ENCODE measurements at regions not wholly inside any gene's neighbourhood (a gene's known extent, or its start where the extent isn't known, plus 50 kb on each side); places are given as distances from the start of the nearest gene placed in this dataset.

GRCh38 chr14:87643005-87643404 lies 350.0 kb downstream of the GALC start:
- no peak for DNase-seq (ENCODE audit: low read depth)
- H3K4me3 ChIP-seq (ENCODE audit: low read depth, low read length) = no peak overlapping the region
- TF ChIP-seq, protein P1, sequence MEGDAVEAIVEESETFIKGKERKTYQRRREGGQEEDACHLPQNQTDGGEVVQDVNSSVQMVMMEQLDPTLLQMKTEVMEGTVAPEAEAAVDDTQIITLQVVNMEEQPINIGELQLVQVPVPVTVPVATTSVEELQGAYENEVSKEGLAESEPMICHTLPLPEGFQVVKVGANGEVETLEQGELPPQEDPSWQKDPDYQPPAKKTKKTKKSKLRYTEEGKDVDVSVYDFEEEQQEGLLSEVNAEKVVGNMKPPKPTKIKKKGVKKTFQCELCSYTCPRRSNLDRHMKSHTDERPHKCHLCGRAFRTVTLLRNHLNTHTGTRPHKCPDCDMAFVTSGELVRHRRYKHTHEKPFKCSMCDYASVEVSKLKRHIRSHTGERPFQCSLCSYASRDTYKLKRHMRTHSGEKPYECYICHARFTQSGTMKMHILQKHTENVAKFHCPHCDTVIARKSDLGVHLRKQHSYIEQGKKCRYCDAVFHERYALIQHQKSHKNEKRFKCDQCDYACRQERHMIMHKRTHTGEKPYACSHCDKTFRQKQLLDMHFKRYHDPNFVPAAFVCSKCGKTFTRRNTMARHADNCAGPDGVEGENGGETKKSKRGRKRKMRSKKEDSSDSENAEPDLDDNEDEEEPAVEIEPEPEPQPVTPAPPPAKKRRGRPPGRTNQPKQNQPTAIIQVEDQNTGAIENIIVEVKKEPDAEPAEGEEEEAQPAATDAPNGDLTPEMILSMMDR (IDR thresholded peaks at IDR 0.05; ENCODE audit: low read depth, low read length, missing control alignments) = no peak
- in situ Hi-C loops (cut with HindIII; ENCODE audit: low sequenced_read_pairs) = no loop called here

DNA sequence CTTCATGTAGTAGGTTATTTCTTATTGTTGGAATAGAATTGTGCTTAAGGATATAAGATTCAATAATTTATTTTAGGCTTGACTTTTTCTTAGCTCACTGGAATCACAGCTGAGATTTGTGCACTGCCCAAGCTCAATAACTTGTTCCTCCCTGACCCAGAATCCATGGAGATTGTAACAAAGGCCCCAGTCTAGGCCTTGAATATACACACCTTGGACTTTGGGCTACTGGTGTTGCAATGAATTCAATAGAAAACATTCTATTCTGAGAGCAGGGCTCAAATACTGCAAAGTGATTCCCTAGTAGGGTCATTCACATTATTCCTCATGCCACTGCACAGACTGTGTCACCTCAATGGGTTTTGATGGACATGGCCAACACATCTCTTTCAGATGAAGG lies 352.4 kb downstream of the GALC start:
- H3K4me3 ChIP-seq (ENCODE audit: low read depth, low read length) = no peak overlapping the region
- in situ Hi-C loops (cut with HindIII; ENCODE audit: low sequenced_read_pairs) = no loop called here
- no peak for DNase-seq (ENCODE audit: low read depth)
- TF ChIP-seq, protein P1 (IDR thresholded peaks at IDR 0.05; ENCODE audit: low read depth, low read length, missing control alignments) = no peak

GRCh38 chr14:87638196-87638595 lies 354.8 kb downstream of the GALC start:
- in situ Hi-C loops (cut with HindIII; ENCODE audit: low sequenced_read_pairs) = no loop called here
- DNase-seq (ENCODE audit: low read depth) = no peak
- no peak overlapping the region for H3K4me3 ChIP-seq (ENCODE audit: low read depth, low read length)
- TF ChIP-seq, protein P1 (IDR thresholded peaks at IDR 0.05; ENCODE audit: low read depth, low read length, missing control alignments) = no peak

- TF ChIP-seq, protein P1 (IDR thresholded peaks at IDR 0.05; ENCODE audit: low read depth, low read length, missing control alignments) = no peak
- in situ Hi-C loops (cut with HindIII; ENCODE audit: low sequenced_read_pairs) = no loop called here
- no peak overlapping the region for H3K4me3 ChIP-seq (ENCODE audit: low read depth, low read length)
Measured at GRCh38 chr14:87635442-87635841, 357.5 kb downstream of the GALC start.

DNA sequence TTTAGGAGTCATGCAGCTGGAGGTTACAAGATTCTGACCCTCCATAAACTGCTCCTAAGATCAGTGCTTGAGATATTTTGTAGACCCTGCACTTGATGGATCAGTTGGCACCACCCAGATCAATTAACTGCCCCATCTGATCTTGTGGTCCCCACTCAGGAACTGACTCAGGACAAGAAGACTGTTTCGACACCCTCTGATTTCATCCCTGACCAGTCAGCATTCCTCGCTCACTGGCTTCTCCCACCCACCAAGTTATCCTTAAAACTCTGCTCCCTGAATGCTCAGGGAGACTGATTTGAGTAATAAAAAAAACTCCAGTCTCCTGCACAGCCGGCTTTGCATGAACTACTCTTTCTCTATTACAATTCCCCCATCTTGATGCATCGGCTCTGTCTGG lies 360.2 kb downstream of the GALC start:
- TF ChIP-seq, protein P1 (IDR thresholded peaks at IDR 0.05; ENCODE audit: low read depth, low read length, missing control alignments) = no peak
- DNase-seq (ENCODE audit: low read depth) = no peak
- no peak overlapping the region for H3K4me3 ChIP-seq (ENCODE audit: low read depth, low read length)
- in situ Hi-C loops (cut with HindIII; ENCODE audit: low sequenced_read_pairs) = no loop called here

More at GRCh38 chr14:87635442-87635841, 357.5 kb downstream of the GALC start:
- DNase-seq (ENCODE audit: low read depth) = no peak

- in situ Hi-C loops (cut with HindIII; ENCODE audit: low sequenced_read_pairs) = no loop called here
- no peak overlapping the region for H3K4me3 ChIP-seq (ENCODE audit: low read depth, low read length)
- no peak for DNase-seq (ENCODE audit: low read depth)
- TF ChIP-seq, protein P1 (IDR thresholded peaks at IDR 0.05; ENCODE audit: low read depth, low read length, missing control alignments) = no peak
Measured at GRCh38 chr14:87630846-87631245, 362.1 kb downstream of the GALC start.

DNA sequence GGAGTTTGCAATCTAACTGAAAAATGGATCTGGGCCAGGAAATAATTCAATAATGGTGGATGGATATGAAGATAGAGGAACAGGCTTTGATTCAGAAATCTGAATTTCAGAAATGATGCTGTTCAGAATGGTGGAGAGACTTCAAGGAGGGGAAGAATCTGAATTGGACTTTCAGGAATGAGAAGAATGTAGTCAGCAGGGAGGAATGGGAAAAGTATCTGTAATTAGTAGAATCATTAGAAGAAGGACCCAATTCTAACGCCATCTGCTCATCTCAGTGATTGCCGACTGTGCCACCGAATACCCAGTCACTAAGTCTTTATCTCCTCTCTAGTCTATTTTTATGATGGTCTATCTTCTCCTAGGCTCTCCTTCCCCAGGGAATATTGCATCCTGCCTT lies 363.2 kb downstream of the GALC start:
- DNase-seq (ENCODE audit: low read depth) = no peak
- TF ChIP-seq, protein P1 (IDR thresholded peaks at IDR 0.05; ENCODE audit: low read depth, low read length, missing control alignments) = no peak
- in situ Hi-C loops (cut with HindIII; ENCODE audit: low sequenced_read_pairs) = no loop called here
- no peak overlapping the region for H3K4me3 ChIP-seq (ENCODE audit: low read depth, low read length)

Data from astrocyte of the cerebellum (primary cell).